CD4-positive, alpha-beta T cell treated with Interferon alpha-2 for 1 hour (primary cell): ENCODE measurements at regions not wholly inside any gene's neighbourhood (a gene's known extent, or its start where the extent isn't known, plus 50 kb on each side); places are given as distances from the start of the nearest gene placed in this dataset.
"Not testable (repeated sequence)": the region's sequence is repeated elsewhere in the genome, so short reads cannot be mapped to it uniquely, and the experiment has no call there.

Source experiments
- DNase-seq, 2 donors: peaks; one replicate each; pipeline ENCODE4 v3.0.0-alpha.2; 2020 to 2022

GRCh38 chr11:24225501-24225900, 271.4 kb upstream of the LUZP2 start:
- no peak for DNase-seq

DNA sequence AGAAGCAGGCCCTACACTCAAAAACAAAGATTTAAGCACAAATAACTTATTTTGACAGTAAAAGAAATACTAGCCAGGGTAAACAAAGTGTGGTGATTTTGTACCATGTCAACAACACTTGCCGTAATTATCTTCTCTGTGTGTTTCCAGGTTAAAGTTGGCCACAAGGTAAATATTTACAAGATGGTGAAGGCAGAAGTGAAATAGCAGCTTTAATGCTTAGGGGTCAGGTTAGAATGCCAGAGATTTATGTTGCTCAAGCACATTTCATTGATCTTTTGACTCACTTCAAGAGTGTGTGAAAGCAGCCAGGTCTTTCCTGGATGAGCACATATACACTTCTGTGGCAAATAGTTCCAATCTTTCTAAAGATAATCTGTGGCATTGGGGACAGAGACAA, 270.2 kb upstream of the LUZP2 start:
- no peak for DNase-seq

GRCh38 chr11:24233041-24233440, 263.8 kb upstream of the LUZP2 start:
- DNase-seq = no peak

DNA sequence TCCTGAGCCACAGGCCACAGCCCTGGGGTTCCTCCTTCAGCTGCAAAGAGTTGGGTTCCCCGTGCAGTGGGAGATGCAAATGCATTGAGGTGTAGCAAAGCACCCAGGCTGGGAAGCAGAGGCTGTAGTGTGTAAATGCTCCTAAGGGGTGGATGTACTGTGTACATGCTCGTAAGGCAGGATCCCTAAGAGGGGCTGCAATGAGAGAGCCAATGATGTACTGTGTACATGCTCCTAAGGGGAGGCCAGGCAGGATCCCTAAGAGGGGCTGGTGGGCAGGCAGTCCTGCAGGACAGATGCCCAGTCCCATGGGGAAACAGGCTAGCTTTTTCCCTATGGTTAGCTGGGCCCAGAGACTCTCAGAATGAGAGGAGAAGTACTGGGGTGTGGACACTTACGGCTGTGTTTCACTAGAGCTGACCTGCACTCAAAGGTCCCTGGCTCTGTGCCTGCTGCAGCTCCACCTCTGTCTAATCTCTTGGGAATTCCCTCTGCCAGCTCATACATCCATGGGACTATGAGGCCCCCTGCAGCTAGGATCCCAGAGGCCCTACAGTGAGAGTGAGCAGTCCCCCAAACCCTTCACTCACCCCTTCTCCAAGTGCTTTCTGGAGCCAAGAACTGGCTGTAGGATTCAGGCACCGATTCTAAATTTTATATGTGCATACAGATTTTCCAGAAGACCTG, 261.9 kb upstream of the LUZP2 start:
- DNase-seq = no peak

- DNase-seq = no peak
These were observed 257.8 kb upstream of the LUZP2 start for GRCh38 chr11:24238771-24239645.

DNA sequence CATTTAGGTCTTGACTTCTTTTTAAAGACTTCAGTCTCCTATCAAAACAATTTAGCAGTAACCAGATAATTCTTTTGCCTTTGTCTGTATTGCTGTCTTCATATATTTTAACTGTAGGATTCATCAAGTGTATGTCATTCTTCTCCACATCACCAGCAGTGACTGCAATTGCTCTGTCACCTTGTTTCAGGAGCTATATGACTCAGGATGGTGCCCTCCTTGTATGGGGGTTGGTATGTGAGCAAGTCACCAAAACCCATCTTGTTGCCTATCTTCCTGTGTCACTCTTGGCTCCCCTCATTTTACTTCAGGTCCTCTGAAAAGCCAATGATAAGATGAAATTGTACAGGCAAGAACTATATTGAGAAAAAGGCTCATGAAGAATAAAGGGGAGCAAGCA, 256.9 kb upstream of the LUZP2 start:
- DNase-seq = no peak

DNA sequence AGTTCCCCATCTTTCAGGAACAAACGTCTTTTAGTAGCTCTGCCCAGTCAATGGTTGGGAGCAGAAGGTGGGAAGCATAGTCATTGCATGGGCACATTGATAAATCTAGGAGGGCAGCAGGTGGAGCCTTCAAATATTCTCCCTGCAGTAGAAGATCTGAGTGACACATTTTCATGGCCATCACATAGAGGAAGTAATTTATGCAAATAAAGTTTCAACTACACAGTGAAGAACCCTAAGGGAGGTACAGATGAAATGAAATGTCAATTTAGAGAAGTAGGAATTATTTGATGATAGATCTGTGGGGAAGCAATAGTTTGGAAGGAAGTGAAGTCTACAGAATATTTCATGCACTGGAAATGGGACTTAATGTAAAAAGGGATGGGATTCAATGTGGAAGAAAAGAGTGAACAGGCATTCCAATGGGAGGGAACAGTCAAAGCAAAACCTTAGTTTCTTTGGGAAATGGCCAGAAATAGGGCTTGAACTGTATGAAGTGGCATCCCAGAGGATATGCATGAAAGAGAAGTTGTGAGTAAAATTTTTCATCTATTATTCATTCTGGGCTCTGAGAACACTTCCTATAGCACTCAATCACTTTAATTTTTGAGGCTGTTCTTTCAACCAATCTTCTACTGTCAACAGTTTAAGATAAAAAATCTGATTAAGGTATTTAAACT, 256.2 kb upstream of the LUZP2 start:
- no peak for DNase-seq

DNA sequence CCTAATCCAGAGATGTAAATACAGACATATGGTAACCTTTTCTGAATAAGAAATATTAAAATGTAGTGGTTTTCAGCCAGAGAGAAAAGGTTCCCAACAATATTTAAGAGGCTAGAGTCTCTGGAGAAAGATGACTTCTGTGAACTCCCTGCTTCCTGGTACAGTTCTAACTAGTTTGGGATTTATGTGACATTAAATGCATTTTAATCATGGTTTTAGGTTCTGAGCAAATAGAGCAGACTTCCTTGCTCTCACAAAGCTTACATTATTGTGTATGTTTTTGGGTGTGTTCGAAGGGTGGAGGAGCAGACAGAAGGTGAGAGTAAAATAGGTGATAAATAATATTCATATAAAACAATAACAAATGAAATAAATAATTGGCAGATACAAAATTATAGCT, 250.1 kb upstream of the LUZP2 start:
- DNase-seq = no peak

DNA sequence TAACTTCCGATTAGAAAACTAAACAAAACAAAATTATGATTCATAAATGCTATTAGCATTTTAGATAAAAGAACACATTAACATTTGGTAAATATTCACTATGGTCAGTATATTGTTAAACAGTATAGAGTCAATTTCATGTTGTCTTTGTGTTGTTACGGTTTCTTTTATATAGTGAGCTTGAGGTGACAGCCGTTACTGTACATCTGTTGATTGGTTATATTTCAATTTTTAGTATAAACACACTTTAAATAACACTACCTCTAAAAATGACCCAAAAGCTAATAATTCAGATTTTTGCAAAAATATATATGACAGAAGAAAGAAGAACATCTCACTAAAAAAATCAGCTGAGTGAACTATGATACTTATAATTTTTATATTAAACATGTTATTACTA, 249.0 kb upstream of the LUZP2 start:
- DNase-seq = no peak

DNA sequence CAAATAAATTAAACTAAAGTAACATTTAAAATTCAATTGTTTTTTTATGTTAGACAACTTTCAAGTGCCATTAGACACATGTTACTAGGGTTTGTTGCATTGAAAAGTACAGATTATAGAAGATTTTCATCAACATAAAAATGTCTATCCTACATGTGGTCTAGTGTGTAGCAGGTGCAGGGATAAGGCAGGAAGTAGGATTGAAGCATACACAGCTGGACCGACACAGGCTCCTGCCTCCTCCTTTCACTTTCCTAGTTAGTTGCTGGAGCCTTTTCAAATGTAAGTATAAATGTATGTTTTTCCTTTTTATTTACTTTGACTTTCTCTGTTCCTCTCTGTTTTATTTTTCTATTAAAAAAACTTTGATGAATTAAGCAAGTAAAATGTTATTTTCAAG, 246.9 kb upstream of the LUZP2 start:
- DNase-seq = no peak

DNA sequence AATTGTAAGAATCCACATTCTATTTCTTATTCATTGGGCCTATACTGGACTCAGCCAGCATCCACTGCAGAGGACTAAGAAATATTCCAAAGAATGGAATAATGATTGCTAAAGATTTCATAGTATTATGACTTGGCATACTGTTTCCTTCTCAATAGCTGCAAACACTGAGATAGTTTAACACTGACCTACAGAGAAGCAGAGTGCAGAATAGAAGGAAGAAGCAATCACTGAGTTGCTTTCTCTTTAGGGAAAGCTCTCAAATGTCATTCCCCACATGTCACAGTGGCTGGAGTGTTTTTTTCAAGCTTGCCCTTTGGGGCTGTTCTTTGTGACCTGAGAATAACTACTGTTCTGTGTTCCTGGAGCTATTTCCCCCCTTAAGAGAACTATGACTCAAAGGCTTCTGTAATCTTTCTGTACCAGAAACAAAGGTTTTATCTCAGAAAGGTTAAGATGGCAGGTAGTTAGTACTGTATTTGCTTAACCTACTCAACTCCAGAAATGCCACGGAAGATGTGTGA, 243.6 kb upstream of the LUZP2 start:
- no peak for DNase-seq

DNA sequence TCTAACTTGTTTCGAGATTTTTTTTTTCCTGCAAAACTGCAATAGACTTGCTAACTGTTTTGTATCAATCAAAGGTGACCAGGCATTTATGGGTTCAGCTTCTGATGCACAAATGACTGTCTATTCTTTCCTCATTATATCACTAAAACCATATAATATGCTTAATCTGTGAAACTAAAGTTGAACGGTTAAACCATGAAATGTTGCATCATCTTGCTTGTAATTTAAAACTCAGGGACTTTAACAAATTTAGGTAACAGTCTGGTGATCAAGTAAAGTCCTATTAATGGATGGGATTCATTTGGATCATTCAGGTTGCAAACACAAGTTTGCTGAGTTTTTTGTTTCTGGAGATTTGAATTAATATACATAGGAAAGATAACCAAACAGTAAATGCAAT, 232.0 kb upstream of the LUZP2 start:
- DNase-seq = no peak

DNA sequence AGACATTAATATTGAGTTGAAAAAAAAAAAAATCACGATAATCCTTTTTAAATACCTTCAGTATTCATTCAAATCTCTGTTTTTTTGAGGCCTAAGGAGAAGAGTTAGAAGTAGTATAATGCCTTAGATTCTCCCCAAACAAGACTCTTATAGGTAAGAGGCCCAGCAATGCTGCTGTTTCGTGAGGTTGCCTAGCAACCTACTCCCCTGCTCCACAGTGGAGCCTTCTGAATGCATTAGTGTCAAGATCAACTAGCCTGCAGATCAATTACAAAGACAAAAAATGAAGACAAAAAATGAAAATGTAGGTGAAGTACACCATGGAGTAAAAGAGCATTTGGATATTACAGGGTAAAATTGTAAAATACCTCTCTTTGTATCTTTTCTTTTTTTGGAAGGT, 229.8 kb upstream of the LUZP2 start:
- no peak for DNase-seq

GRCh38 chr11:24271798-24272197, 225.1 kb upstream of the LUZP2 start:
- DNase-seq = no peak

GRCh38 chr11:24274214-24274781, 222.6 kb upstream of the LUZP2 start:
- not testable (repeated sequence) for DNase-seq

DNA sequence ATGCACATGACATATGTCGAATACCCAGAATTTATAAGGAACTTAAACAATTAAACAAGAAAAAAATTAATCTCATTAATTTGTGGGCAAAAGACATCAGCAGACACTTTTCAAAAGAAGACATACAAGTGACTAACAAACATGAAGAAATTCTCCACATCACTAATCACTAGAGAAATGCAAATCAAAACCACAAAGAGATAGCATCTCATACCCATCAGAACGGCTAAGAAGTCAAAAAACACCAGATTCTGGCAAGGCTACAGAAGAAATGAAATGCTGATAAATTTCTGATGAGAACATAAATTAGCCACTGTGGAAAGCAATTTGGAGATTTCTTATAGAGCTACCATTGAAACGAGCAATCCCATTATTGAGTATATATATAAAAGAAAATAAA, 210.6 kb upstream of the LUZP2 start:
- no peak for DNase-seq

DNA sequence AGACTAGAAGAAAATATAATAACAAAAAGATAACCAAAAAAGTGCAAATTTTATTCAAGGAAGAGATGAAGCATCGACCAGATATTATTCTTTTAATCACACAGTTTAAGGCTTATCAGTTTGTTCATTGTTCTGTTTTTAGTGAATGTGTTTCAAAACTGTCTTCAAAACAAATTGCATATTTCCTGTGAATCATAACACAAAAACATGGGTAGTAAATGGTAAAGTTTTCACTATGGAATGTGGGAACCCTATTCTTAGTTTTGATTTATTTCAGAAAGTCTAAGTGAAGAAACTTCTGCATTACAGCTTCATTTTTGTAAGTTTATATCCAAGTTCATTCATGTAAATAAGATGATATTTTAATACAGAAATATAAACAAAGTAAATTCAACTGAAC, 207.6 kb upstream of the LUZP2 start:
- DNase-seq = no peak

DNA sequence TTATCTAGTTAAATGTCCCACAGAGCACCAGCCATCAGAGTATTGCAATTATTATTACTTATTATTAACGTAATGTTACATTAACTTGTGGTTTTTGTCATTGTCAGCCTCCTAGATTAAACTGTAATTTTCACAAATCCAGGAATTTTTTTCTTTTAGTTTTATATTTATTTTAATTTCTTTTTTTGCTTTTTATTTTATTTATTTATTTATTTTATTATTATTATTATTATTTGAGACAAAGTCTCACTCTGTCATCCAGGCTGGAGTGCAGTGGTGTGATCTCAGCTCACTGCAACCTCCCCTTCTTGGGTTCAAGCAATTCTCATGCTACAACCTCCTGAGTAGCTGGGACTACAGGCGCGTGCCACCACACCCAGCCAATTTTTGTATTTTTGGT, 202.9 kb upstream of the LUZP2 start:
- DNase-seq = no peak

GRCh38 chr11:24295360-24295759, 201.5 kb upstream of the LUZP2 start:
- DNase-seq = no peak

DNA sequence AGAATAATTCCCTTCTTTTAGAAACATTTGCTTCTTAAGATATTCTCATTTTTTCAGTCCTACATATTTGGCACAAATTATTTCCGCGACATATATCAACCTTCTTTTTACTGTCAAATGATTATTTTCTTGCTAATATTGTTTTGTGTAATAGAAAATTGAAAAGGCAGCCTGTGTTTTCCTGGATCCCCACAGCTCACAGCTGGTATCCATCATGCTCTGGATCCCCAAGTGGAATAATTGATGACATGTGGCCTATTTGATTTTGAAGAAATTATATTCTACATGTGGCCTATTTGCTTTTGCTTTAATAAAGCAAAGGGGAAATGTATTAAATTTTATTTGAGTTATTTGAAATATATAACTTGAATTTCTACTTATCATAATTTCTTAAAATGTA, 199.4 kb upstream of the LUZP2 start:
- no peak for DNase-seq

DNA sequence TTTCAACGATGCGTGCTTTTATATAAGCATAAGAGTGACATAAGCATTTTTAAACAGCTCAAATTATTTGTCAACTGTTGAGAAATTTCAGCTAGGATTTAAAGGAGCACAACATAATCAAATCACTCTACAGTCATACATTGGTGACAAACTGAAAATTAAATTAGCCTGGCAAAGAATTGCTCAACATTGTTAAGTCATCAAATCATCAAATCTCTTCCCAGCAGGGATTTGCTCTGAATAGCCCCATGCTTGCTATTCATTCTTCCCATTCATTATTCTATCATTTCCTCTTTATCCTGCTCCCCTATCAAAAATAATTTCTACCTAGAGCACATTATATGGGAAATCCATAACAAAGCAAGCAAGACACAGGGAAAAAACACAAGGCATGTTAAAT, 198.7 kb upstream of the LUZP2 start:
- no peak for DNase-seq

DNA sequence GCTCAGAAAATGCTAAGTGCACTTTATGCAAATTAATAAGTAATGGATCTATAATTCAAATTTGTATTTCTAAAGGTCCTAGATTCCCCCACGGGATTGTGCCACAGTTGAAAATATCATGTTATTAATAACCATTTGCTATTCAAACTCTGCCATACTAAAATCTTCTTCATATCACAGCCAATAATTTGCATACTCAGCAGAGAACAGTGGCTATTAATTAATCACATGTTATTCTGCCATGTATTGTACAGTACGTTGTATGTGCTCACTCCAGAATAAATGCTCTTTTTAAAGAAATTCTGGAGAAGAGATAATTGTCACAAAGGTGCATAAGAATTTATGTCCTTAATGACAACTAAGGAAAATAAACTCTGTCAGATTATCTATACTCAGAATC, 184.9 kb upstream of the LUZP2 start:
- DNase-seq = no peak

- DNase-seq = no peak
These were observed 184.2 kb upstream of the LUZP2 start for GRCh38 chr11:24312464-24313238.
